Nucleus accumbens (tissue), 56 donors: ENCODE measurements at regions not wholly inside any gene's neighbourhood (a gene's known extent, or its start where the extent isn't known, plus 50 kb on each side); places are given as distances from the start of the nearest gene placed in this dataset.
"Not testable (repeated sequence)": the region's sequence is repeated elsewhere in the genome, so short reads cannot be mapped to it uniquely, and the experiment has no call there.

Experiments used
- DNase-seq, 56 donors: peaks; one replicate each; lab custom pipeline; 2025; lab: John Stamatoyannopoulos, UW

- no peak for DNase-seq
Measured at GRCh38 chr1:224061436-224061835, 52.5 kb upstream of the FBXO28 start.

- no peak for DNase-seq
Measured at GRCh38 chr1:224059897-224060427, 53.9 kb upstream of the FBXO28 start.

- DNase-seq: no peak
Measured at GRCh38 chr1:224058303-224058702, 55.6 kb upstream of the FBXO28 start.

GRCh38 chr1:224057461-224058199 lies 56.3 kb upstream of the FBXO28 start:
- no peak for DNase-seq

GRCh38 chr1:224054611-224055010 lies 59.3 kb upstream of the FBXO28 start:
- DNase-seq: no peak

GRCh38 chr1:224054012-224054411 lies 59.9 kb upstream of the FBXO28 start:
- DNase-seq: no peak

- no peak for DNase-seq
Measured at GRCh38 chr1:224053456-224053855, 60.5 kb upstream of the FBXO28 start.

GRCh38 chr1:224052772-224053171 lies 61.1 kb upstream of the FBXO28 start:
- no peak for DNase-seq

GRCh38 chr1:224051782-224052181 lies 62.1 kb upstream of the FBXO28 start:
- DNase-seq: not testable (repeated sequence)

- DNase-seq: no peak
Measured at GRCh38 chr1:224051086-224051406, 62.9 kb upstream of the FBXO28 start.

- no peak for DNase-seq
Measured at GRCh38 chr1:224047538-224047937, 66.4 kb upstream of the FBXO28 start.

- DNase-seq: no peak
Measured at GRCh38 chr1:224045556-224045955, 68.4 kb upstream of the FBXO28 start.

GRCh38 chr1:224044420-224044819 lies 69.5 kb upstream of the FBXO28 start:
- DNase-seq: no peak

- no peak for DNase-seq
Measured at GRCh38 chr1:224042557-224043118, 71.3 kb upstream of the FBXO28 start.

GRCh38 chr1:224041032-224041431 lies 72.9 kb upstream of the FBXO28 start:
- no peak for DNase-seq

- DNase-seq: not testable (repeated sequence)
Measured at GRCh38 chr1:224040423-224040822, 73.5 kb upstream of the FBXO28 start.

GRCh38 chr1:224040006-224040405 lies 73.9 kb upstream of the FBXO28 start:
- not testable (repeated sequence) for DNase-seq

GRCh38 chr1:224038832-224039231 lies 75.1 kb upstream of the FBXO28 start:
- not testable (repeated sequence) for DNase-seq

- not testable (repeated sequence) for DNase-seq
Measured at GRCh38 chr1:224037362-224037761, 76.5 kb upstream of the FBXO28 start.

- DNase-seq: not testable (repeated sequence)
Measured at GRCh38 chr1:224032608-224033276, 81.2 kb upstream of the FBXO28 start.

GRCh38 chr1:224031986-224032385 lies 81.9 kb upstream of the FBXO28 start:
- not testable (repeated sequence) for DNase-seq

GRCh38 chr1:224030257-224030656 lies 83.7 kb upstream of the FBXO28 start:
- DNase-seq: not testable (repeated sequence)
